ENCODE measurements at regions not wholly inside any gene's neighbourhood (a gene's known extent, or its start where the extent isn't known, plus 50 kb on each side); places are given as distances from the start of the nearest gene placed in this dataset.

DNA sequence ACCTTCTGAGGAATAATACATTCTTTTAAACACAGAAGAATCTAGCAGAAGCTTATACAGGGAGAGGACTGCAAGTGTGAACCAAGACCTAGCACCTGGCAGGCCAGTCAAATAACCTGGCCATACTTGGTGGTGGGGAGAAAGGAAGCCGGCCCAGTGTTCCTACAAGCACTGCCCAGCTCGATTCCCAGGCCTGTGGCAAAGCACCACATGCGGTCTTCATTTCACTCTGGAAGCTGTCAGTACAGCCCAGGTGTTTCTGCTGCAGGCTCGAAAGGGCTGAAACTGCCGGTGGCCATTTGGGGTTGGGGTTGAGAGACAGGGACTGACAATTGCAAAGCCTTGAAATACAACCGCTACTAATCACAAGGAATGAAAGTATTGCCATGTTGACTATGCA, 50.8 kb upstream of the EGFR start:
- ATAC-seq: no peak
- intact Hi-C loops (cut with DNase I; ENCODE audit: low total_unique reads): no loop called here
- Histone ChIP-seq H3K4me3 (no peak overlapping the region), H3K4me1 (no peaks in the 10 kb centered on the region), H3K27ac (no peak overlapping the region), H3K27me3 (no peaks in the 10 kb centered on the region), H3K36me3 (no peaks in the 10 kb centered on the region), H3K9me3 (peaks cover 0 to 7% (median 0%) of the 10 kb centered on the region in 3 donors)
- TF ChIP-seq POLR2A (IDR thresholded peaks at IDR 0.05): no peak
- TF ChIP-seq, protein P1, sequence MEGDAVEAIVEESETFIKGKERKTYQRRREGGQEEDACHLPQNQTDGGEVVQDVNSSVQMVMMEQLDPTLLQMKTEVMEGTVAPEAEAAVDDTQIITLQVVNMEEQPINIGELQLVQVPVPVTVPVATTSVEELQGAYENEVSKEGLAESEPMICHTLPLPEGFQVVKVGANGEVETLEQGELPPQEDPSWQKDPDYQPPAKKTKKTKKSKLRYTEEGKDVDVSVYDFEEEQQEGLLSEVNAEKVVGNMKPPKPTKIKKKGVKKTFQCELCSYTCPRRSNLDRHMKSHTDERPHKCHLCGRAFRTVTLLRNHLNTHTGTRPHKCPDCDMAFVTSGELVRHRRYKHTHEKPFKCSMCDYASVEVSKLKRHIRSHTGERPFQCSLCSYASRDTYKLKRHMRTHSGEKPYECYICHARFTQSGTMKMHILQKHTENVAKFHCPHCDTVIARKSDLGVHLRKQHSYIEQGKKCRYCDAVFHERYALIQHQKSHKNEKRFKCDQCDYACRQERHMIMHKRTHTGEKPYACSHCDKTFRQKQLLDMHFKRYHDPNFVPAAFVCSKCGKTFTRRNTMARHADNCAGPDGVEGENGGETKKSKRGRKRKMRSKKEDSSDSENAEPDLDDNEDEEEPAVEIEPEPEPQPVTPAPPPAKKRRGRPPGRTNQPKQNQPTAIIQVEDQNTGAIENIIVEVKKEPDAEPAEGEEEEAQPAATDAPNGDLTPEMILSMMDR (IDR thresholded peaks at IDR 0.05 in 4 of 5, conservative IDR thresholded peaks at IDR 0.05 in 1 of 5): no peak
- no peak for DNase-seq
- in situ Hi-C loops (cut with MboI; ENCODE audit: low sequenced_read_pairs in 4 of 4): no loop called here

Measured in gastrocnemius medialis (tissue), 4 donors.